ENCODE measurements at regions not wholly inside any gene's neighbourhood (a gene's known extent, or its start where the extent isn't known, plus 50 kb on each side); places are given as distances from the start of the nearest gene placed in this dataset.

DNA sequence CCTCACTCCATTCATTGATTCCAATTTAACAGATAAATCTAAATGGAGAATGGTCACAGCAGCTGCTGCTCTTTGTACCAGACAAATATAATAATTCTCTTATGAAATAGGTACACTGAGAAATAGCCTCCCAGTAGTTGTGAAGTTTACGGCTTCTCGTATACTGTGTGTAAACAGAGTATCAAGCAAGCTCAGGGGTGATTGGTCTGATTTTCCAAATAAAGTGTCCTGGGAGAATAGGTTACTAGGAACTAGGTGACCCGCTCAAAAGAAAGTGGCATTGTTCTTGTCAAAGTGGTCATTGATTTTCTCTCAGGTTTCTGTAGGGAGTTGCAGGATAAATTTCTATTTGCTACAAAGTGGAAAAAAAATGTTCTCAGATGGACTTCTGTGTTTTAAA, 838.2 kb downstream of the RAPGEF2 start:
- Histone ChIP-seq H2AFZ (ENCODE audit: control insufficient read depth, low read depth, low read length) (no peak overlapping the region), H3K9me3 (replicated peaks; ENCODE audit: control insufficient read depth, insufficient read depth, low read length) (no peaks in the 10 kb centered on the region), H3K36me3 (ENCODE audit: control insufficient read depth in 2 of 2, insufficient read depth in 2 of 2, low read length in 1 of 2) (no peaks in the 10 kb centered on the region), H3K4me3 (no peak overlapping the region), H3K4me1 (ENCODE audit: control insufficient read depth, insufficient read depth, low read length) (no peaks in the 10 kb centered on the region), H3K27me3 (replicated peaks in 1 of 2; ENCODE audit: control insufficient read depth in 2 of 2, insufficient read depth in 2 of 2, low read length in 1 of 2) (no peaks in the 10 kb centered on the region), H3K9ac (ENCODE audit: control insufficient read depth, insufficient read depth, low read length) (no peak overlapping the region), H3K79me2 (ENCODE audit: control insufficient read depth, insufficient read depth, low read length) (no peaks in the 10 kb centered on the region), H3K27ac (ENCODE audit: control insufficient read depth, insufficient read depth) (no peak overlapping the region), H3K4me2 (ENCODE audit: control insufficient read depth, insufficient read depth) (no peak overlapping the region), H4K20me1 (ENCODE audit: control insufficient read depth, insufficient read depth) (no peaks in the 10 kb centered on the region)
- 76% methylated on average over 3 of the region's 3 CpGs for WGBS (ENCODE audit: insufficient coverage, insufficient replicate concordance, low lambda C conversion rate, missing lambda C conversion rate)
- CTCF ChIA-PET, result no interaction called here
- intact Hi-C loops (cut with micrococcal nuclease; ENCODE audit: unreplicated experiment), result loop anchor here (10.0 kb wide), 1 partner anchor 514 kb away; no protein-coding TSS in a partner anchor
- ATAC-seq (no peak), FAIRE-seq (no peak), DNase-seq (ENCODE audit: low read depth, low spot score) (no peak)
- no TSS peak for BruUV-seq (replicated peaks)
- POLR2A ChIA-PET, result no interaction called here
- in situ Hi-C loops (cut with MboI), result no loop called here
- SMC1A ChIA-PET (ENCODE audit: uncharacterized antibody, unreplicated experiment), result no interaction called here
- RAD21 ChIA-PET (ENCODE audit: unreplicated experiment), result no interaction called here
- TF ChIP-seq PML (IDR thresholded peaks at IDR 0.05; ENCODE audit: low read length) (no peak), KDM1A (IDR thresholded peaks at IDR 0.05; ENCODE audit: borderline replicate concordance) (no peak), MLLT1 (IDR thresholded peaks at IDR 0.05) (no peak), KAT2A (conservative IDR thresholded peaks at IDR 0.05; ENCODE audit: control insufficient read depth, low read depth, low read length) (no peak), STAT1 (conservative IDR thresholded peaks at IDR 0.05) (no peak), CEBPB (IDR thresholded peaks at IDR 0.05; ENCODE audit: borderline replicate concordance in 1 of 2, low read depth in 2 of 2, low read length in 2 of 2) (no peak), ZBTB33 (IDR thresholded peaks at IDR 0.05) (no peak), NR2C2 (IDR thresholded peaks at IDR 0.05; ENCODE audit: borderline replicate concordance, control insufficient read depth, insufficient read length, low read depth) (no peak), EGR1 (IDR thresholded peaks at IDR 0.05; ENCODE audit: borderline replicate concordance in 1 of 2, low read depth in 2 of 2, low read length in 2 of 2) (no peak), SKIL (IDR thresholded peaks at IDR 0.05; ENCODE audit: low read depth, poor library complexity, severe bottlenecking) (no peak), POU2F2 (IDR thresholded peaks at IDR 0.05; ENCODE audit: borderline replicate concordance, low read depth, low read length) (no peak), CHD2 (IDR thresholded peaks at IDR 0.05; ENCODE audit: borderline replicate concordance, low read depth, low read length) (no peak)
- TF ChIP-seq, protein P1, sequence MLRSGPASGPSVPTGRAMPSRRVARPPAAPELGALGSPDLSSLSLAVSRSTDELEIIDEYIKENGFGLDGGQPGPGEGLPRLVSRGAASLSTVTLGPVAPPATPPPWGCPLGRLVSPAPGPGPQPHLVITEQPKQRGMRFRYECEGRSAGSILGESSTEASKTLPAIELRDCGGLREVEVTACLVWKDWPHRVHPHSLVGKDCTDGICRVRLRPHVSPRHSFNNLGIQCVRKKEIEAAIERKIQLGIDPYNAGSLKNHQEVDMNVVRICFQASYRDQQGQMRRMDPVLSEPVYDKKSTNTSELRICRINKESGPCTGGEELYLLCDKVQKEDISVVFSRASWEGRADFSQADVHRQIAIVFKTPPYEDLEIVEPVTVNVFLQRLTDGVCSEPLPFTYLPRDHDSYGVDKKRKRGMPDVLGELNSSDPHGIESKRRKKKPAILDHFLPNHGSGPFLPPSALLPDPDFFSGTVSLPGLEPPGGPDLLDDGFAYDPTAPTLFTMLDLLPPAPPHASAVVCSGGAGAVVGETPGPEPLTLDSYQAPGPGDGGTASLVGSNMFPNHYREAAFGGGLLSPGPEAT (IDR thresholded peaks at IDR 0.05; ENCODE audit: low read depth), result no peak
